Keratinocyte (primary cell): ENCODE measurements at regions not wholly inside any gene's neighbourhood (a gene's known extent, or its start where the extent isn't known, plus 50 kb on each side); places are given as distances from the start of the nearest gene placed in this dataset.

ENCODE experiments used
- CTCF ChIP-seq, 3 experiments: IDR thresholded peaks in 1 of 3; conservative IDR thresholded peaks in 1 of 3; optimal IDR thresholded peaks in 1 of 3; 2 replicates in 2 of 3; 3 replicates in 1 of 3; pipeline versions ENCODE3 to v1.5.1; 2011; ENCODE audit warnings: low read length in 3 of 3, mild to moderate bottlenecking in 3 of 3, moderate library complexity in 2 of 3, control low read depth in 1 of 3, inconsistent platforms in 1 of 3; ENCODE audit not compliant: insufficient read depth in 2 of 3; ENCODE audit errors: extremely low read depth in 1 of 3
- EZH2 ChIP-seq: IDR thresholded peaks from one replicate; pipeline ENCODE4 v1.6.1; 2012; ENCODE audit warnings: inconsistent platforms, mild to moderate bottlenecking, low read length, moderate library complexity

GRCh38 chr14:105866841-105867321 is 340.5 kb downstream of the TMEM121 start:
- TF ChIP-seq CTCF (optimal IDR thresholded peaks at IDR 0.05 in 1 of 3, IDR thresholded peaks at IDR 0.05 in 1 of 3, conservative IDR thresholded peaks at IDR 0.05 in 1 of 3; ENCODE audit: extremely low read depth in 1 of 3, insufficient read depth in 2 of 3, low read length in 3 of 3), result no peak
- TF ChIP-seq EZH2, result no peak
